Body of pancreas (tissue), 4 donors: ENCODE measurements at regions not wholly inside any gene's neighbourhood (a gene's known extent, or its start where the extent isn't known, plus 50 kb on each side); places are given as distances from the start of the nearest gene placed in this dataset.

ENCODE experiments used
- ATAC-seq: fragments of 150-250 bp; one replicate; pipeline ENCODE4 v1.9.1; 2016
- DNase-seq, 4 donors: peaks; one replicate each; pipeline ENCODE4 v3.0.0-alpha.2; 2019
- H3K27ac ChIP-seq, 4 donors: fragments of 200-600 bp; sonication (generic); 1 replicate in 3 of 4; 2 replicates in 1 of 4; pipeline versions ENCODE4 v1.5.1 to v1.6.1; 2016 to 2019; ENCODE audit warnings: mild to moderate bottlenecking in 1 of 4, mixed read lengths in 1 of 4, moderate library complexity in 1 of 4
- H3K27me3 ChIP-seq, 2 donors: fragments of 200-600 bp; sonication (generic); one replicate each; pipeline ENCODE4 v1.6.0; 2016; ENCODE audit warnings: mild to moderate bottlenecking in 1 of 2
- H3K36me3 ChIP-seq, 2 donors: fragments of 200-600 bp; sonication (generic); replicated peaks in 1 of 2; 2 replicates each; pipeline ENCODE4 v1.5.1; 2016; ENCODE audit warnings: low read depth in 2 of 2; ENCODE audit not compliant: insufficient read depth in 1 of 2
- H3K4me1 ChIP-seq: fragments of 200-600 bp; sonication (generic); one replicate; pipeline ENCODE4 v1.6.0; 2016
- H3K4me3 ChIP-seq, 2 donors: fragments of 200-600 bp; sonication (generic); 1 replicate in 1 of 2; 2 replicates in 1 of 2; pipeline ENCODE4 v1.5.1; 2016 to 2019
- H3K9me3 ChIP-seq, 3 donors: fragments of 200-600 bp; sonication (generic); 1 replicate in 2 of 3; 2 replicates in 1 of 3; pipeline ENCODE4 v1.5.1; 2016
- POLR2A ChIP-seq, 3 donors: fragments of 450-650 bp; IDR thresholded peaks; one replicate each; pipeline ENCODE4 v1.6.1; 2016; ENCODE audit warnings: antibody characterized with exemption in 3 of 3, mild to moderate bottlenecking in 2 of 3
- WGBS, 2 donors: methylation state at CpG; one replicate each; pipeline ENCODE4 v1.1.5; 2017; 5-methylcytosine and 5-hydroxymethylcytosine counted together
- intact Hi-C: fragments of 100-400 bp; cut with DNase I; formaldehyde crosslinking; loops from one replicate; pipeline ENCODE4 v1.15.1; 2023
- TF ChIP-seq, protein P1 (sequence below), 7 experiments: fragments of 450-650 bp in 4 of 7; fragments of 200-600 bp in 3 of 7; sonication (generic) in 3 of 7; IDR thresholded peaks; one replicate each; pipeline ENCODE4 v1.5.1; 2016 to 2019; ENCODE audit warnings: antibody characterized with exemption in 7 of 7

DNA sequence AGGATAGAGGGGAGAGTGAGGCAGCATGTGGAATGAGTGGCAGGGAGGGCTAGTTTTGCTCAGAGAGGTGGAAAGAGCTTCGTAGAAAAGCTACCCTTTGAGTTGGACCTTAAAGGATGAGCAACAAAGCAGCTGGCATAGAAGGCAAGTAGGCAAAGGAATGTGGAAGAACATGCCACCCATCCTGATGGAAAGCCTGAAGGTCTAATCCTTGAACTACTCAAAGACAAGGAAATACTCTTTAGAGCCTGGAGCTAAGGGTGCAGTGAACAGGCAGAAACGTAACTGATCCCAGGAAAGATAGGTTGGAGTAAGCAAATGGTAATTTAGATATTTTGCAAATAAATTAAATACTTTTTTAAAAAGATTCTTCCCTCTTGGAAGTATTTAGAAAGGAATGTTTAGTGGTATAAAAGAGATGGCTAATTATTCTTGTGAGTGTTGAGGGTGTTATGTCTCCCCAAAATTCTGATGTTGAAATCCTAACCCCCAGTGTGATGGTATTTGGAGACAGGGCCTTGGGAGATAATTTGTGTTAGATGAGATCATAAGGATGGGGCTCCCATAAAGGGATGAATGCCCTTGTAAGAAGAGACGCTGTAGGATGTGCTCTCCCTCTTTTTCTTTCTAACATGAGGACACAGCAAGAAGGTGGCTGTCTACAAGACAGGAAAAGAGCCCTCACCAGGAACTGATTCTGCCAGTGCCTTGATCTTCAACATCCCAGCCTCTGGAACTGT lies 308.1 kb upstream of the RUNX1 start:
- TF ChIP-seq, protein P1, sequence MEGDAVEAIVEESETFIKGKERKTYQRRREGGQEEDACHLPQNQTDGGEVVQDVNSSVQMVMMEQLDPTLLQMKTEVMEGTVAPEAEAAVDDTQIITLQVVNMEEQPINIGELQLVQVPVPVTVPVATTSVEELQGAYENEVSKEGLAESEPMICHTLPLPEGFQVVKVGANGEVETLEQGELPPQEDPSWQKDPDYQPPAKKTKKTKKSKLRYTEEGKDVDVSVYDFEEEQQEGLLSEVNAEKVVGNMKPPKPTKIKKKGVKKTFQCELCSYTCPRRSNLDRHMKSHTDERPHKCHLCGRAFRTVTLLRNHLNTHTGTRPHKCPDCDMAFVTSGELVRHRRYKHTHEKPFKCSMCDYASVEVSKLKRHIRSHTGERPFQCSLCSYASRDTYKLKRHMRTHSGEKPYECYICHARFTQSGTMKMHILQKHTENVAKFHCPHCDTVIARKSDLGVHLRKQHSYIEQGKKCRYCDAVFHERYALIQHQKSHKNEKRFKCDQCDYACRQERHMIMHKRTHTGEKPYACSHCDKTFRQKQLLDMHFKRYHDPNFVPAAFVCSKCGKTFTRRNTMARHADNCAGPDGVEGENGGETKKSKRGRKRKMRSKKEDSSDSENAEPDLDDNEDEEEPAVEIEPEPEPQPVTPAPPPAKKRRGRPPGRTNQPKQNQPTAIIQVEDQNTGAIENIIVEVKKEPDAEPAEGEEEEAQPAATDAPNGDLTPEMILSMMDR (IDR thresholded peaks at IDR 0.05), result no peak
- no peak for TF ChIP-seq POLR2A (IDR thresholded peaks at IDR 0.05)
- Histone ChIP-seq H3K4me1 (no peaks in the 10 kb centered on the region), H3K4me3 (no peak overlapping the region), H3K36me3 (no peaks in the 10 kb centered on the region), H3K27me3 (no peaks in the 10 kb centered on the region), H3K9me3 (no peaks in the 10 kb centered on the region), H3K27ac (no peak overlapping the region)
- WGBS, 2 donors, result 66 to 68% methylated on average over 3 of the region's 3 CpGs
- no peak for DNase-seq
- no peak for ATAC-seq
- intact Hi-C loops, result no loop called here

DNA sequence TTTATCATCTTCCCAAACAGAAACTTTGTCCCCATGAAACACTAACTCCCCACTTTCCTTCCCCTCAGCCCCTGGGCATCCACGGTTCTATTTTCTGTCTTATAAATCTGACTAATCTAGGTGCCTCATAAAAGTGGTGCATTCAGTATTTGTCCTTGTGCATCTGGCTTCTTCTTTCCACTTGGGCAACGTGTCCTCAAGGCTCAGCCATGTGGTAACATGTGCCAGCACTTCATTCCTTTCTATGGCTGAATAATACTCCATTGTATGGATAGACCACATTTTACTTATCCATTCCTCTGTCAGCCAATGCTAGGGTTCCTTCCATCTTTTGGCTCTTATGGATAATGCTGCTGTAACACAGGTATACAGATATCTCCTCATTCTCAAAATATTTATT lies 305.0 kb upstream of the RUNX1 start:
- H3K27ac ChIP-seq, result no peak overlapping the region
- no peak for ATAC-seq
- no peaks in the 10 kb centered on the region for H3K9me3 ChIP-seq
- H3K27me3 ChIP-seq, result no peaks in the 10 kb centered on the region
- no peak for DNase-seq
- 72 to 73% methylated on average over 2 of the region's 2 CpGs for WGBS, 2 donors
- TF ChIP-seq POLR2A (IDR thresholded peaks at IDR 0.05), result no peak
- TF ChIP-seq, protein P1 (IDR thresholded peaks at IDR 0.05), result no peak
- no peak overlapping the region for H3K4me3 ChIP-seq
- H3K4me1 ChIP-seq, result no peaks in the 10 kb centered on the region
- no peaks in the 10 kb centered on the region for H3K36me3 ChIP-seq
- intact Hi-C loops, result no loop called here

DNA sequence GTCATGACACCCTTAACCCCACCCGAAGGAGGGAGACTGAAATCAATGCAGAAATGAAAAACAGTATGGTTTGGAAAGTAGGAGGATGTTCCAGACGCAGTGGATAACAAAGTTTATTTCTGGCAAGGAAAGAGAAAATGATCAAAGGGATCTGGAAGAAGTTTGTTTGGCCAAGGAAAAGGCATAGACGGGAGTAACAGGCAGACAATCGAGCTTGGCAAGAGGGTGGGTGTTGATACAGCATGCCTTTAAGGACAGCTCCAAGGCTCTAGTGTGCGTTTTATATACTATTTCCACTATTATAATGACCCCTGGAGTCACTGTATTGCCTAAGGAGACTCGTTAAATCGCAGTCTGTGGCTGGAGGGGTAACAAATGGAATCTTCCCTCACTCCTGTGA lies 303.7 kb upstream of the RUNX1 start:
- ATAC-seq (no peak), DNase-seq (no peak)
- no peak overlapping the region for H3K4me3 ChIP-seq
- intact Hi-C loops, result no loop called here
- TF ChIP-seq POLR2A (IDR thresholded peaks at IDR 0.05), result no peak
- TF ChIP-seq, protein P1 (IDR thresholded peaks at IDR 0.05), result no peak
- no peaks in the 10 kb centered on the region for H3K36me3 ChIP-seq
- no peak overlapping the region for H3K27ac ChIP-seq
- H3K4me1 ChIP-seq, result no peaks in the 10 kb centered on the region
- H3K9me3 ChIP-seq, result no peaks in the 10 kb centered on the region
- no peaks in the 10 kb centered on the region for H3K27me3 ChIP-seq
- WGBS, 2 donors, result 59 to 61% methylated on average over 7 of the region's 7 CpGs

DNA sequence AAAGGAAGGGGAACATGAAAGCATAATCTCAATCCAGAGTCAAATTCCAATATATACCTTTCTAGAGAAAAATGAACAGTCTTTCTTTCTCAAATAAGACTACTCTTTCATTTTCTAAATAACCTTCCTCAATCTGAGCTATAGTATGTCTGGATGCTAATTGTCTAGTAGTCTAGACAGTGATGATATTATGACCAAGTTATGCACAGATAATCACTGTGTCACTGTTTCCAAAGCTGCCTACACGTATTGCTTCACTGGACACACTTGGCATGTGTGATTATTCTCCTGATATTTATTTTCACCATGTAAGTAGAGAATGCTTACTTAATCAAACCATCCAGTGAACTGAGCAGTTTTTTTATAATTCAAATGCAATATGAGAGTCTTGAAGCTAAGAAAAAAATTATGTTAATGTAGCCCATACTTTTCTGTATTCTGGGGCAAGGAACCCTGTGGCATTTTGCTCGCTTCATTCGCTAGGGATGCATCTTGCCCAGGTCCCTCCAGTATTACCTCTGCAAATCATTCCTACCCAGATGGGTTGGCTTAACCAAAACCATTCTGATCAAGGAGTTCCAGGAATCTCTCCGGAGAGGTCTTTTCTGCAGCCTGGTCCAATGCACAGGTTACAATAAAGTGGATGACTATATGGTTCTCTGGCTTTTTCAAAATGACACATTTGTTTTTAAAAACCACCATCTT lies 303.1 kb upstream of the RUNX1 start:
- ATAC-seq (no peak), DNase-seq (no peak)
- WGBS, 2 donors, result 71 to 76% methylated on average over 4 of the region's 4 CpGs
- TF ChIP-seq, protein P1 (IDR thresholded peaks at IDR 0.05), result no peak
- TF ChIP-seq POLR2A (IDR thresholded peaks at IDR 0.05), result no peak
- H3K4me1 ChIP-seq, result no peaks in the 10 kb centered on the region
- H3K4me3 ChIP-seq, result no peak overlapping the region
- H3K27me3 ChIP-seq, result no peaks in the 10 kb centered on the region
- H3K27ac ChIP-seq, result no peak overlapping the region
- no peaks in the 10 kb centered on the region for H3K9me3 ChIP-seq
- H3K36me3 ChIP-seq, result no peaks in the 10 kb centered on the region
- intact Hi-C loops, result no loop called here
